Thyroid gland (tissue), 4 donors: ENCODE measurements at regions not wholly inside any gene's neighbourhood (a gene's known extent, or its start where the extent isn't known, plus 50 kb on each side); places are given as distances from the start of the nearest gene placed in this dataset.

Source experiments
- CTCF ChIP-seq, 6 experiments: fragments of 200-600 bp in 3 of 6; fragments of 450-650 bp in 3 of 6; sonication (generic) in 3 of 6; IDR thresholded peaks; one replicate each; pipeline ENCODE4 v1.5.1; 2016 to 2019; ENCODE audit warnings: antibody characterized with exemption in 6 of 6, mild to moderate bottlenecking in 2 of 6, inconsistent platforms in 1 of 6, moderate library complexity in 1 of 6
- POLR2A ChIP-seq, 2 donors: fragments of 450-650 bp; IDR thresholded peaks; one replicate each; pipeline ENCODE4 v1.6.1; 2017; ENCODE audit warnings: antibody characterized with exemption in 2 of 2, mild to moderate bottlenecking in 2 of 2, moderate library complexity in 1 of 2

GRCh38 chrX:79477691-79478090 lies 110.6 kb upstream of the ITM2A start:
- TF ChIP-seq POLR2A (IDR thresholded peaks at IDR 0.05) (no peak), CTCF (IDR thresholded peaks at IDR 0.05) (no peak)
